Natural killer cell (primary cell): ENCODE measurements at regions not wholly inside any gene's neighbourhood (a gene's known extent, or its start where the extent isn't known, plus 50 kb on each side); places are given as distances from the start of the nearest gene placed in this dataset.

ENCODE experiments used
- ATAC-seq, 3 donors: fragments of 150-1000 bp in 2 of 3; fragments of 200-7000 bp in 1 of 3; cut with Tn5 transposase; 1 replicate in 1 of 3; 2 replicates in 2 of 3; pipeline ENCODE4 v1.10.0; 2021; ENCODE audit warnings: mild to moderate bottlenecking in 2 of 3, moderate library complexity in 2 of 3
- DNase-seq, 2 donors: peaks; one replicate each; pipeline versions ENCODE4 v3.0.0 to v3.0.0-alpha.2; 2013 to 2021; ENCODE audit warnings: mixed read lengths in 1 of 2
- H3K27ac ChIP-seq: one replicate; pipeline ENCODE4 v1.5.1; 2013; ENCODE audit warnings: mild to moderate bottlenecking, low read length
- H3K27me3 ChIP-seq: one replicate; pipeline ENCODE4 v1.6.1; 2013; ENCODE audit warnings: low read length; ENCODE audit not compliant: control insufficient read depth, insufficient read depth
- H3K36me3 ChIP-seq: one replicate; pipeline ENCODE4 v1.6.1; 2013; ENCODE audit warnings: low read length; ENCODE audit not compliant: control insufficient read depth, insufficient read depth
- H3K4me1 ChIP-seq: one replicate; pipeline ENCODE4 v1.6.1; 2013; ENCODE audit warnings: low read length; ENCODE audit not compliant: control insufficient read depth, insufficient read depth
- H3K4me3 ChIP-seq: one replicate; pipeline ENCODE4 v1.5.1; 2013; ENCODE audit warnings: low read length
- H3K9me3 ChIP-seq: one replicate; pipeline ENCODE4 v1.6.1; 2013; ENCODE audit warnings: low read length; ENCODE audit not compliant: control insufficient read depth, insufficient read depth
- H3K27ac Mint-ChIP-seq, 2 donors: one replicate each; pipeline ENCODE4 v1.8.0; 2022; ENCODE audit warnings: mild to moderate bottlenecking in 2 of 2, mixed read lengths in 2 of 2, moderate library complexity in 1 of 2
- H3K27me3 Mint-ChIP-seq, 2 donors: one replicate each; pipeline ENCODE4 v1.8.0; 2022; ENCODE audit warnings: low read depth in 2 of 2, mixed read lengths in 2 of 2
- H3K36me3 Mint-ChIP-seq: one replicate; pipeline ENCODE4 v1.8.0; 2022; ENCODE audit warnings: mixed read lengths
- H3K4me1 Mint-ChIP-seq, 2 donors: one replicate each; pipeline ENCODE4 v1.8.0; 2022; ENCODE audit warnings: mixed read lengths in 2 of 2
- H3K4me3 Mint-ChIP-seq: one replicate; pipeline ENCODE4 v1.8.0; 2022; ENCODE audit warnings: mild to moderate bottlenecking, moderate library complexity, mixed read lengths
- H3K9me3 Mint-ChIP-seq, 2 donors: one replicate each; pipeline ENCODE4 v1.8.0; 2022; ENCODE audit warnings: mixed read lengths in 2 of 2
- WGBS: methylation state at CpG from one replicate; pipeline ENCODE4 v1.1.7; 2013; ENCODE audit warnings: missing lambda C conversion rate; ENCODE audit not compliant: insufficient coverage; 5-methylcytosine and 5-hydroxymethylcytosine counted together
- intact Hi-C: fragments of 100-400 bp; cut with micrococcal nuclease; formaldehyde crosslinking; loops from one replicate; pipeline ENCODE4 v1.14.2; 2022
- TF ChIP-seq, protein P1 (sequence below): fragments of 200-600 bp; IDR thresholded peaks from one replicate; pipeline ENCODE4 v1.8.0; 2022; ENCODE audit warnings: antibody characterized with exemption

DNA sequence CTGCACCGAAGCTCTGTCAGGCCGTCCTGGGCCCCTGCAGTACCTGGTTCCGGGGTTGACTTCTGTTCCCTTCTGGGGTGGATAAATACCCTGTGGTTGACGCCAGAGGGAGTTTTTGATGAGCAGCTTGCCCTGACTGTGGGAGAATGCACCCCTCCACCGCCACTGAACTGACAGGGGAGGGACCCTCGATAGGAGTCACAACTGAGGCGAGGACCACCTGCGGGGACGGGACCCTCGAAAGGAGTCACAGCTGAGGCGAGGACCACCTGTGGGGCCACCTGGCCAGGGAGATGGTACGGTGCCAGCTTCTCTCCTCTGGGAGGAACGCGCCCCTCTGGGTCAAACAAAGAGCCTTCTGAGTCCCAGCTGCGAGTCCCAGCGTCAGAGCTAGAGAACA lies 100.1 kb upstream of the FRMD1 start:
- Histone ChIP-seq H3K27ac (no peak overlapping the region), H3K27me3 (no peaks in the 10 kb centered on the region), H3K4me1 (no peaks in the 10 kb centered on the region), H3K4me3 (no peak overlapping the region), H3K9me3 (no peaks in the 10 kb centered on the region), H3K36me3 (no peaks in the 10 kb centered on the region)
- H3K36me3 Mint-ChIP-seq: no peaks in the 10 kb centered on the region
- H3K9me3 Mint-ChIP-seq: no peaks in the 10 kb centered on the region
- WGBS: 92% methylated on average over 16 of the region's 16 CpGs
- no peak overlapping the region for H3K27ac Mint-ChIP-seq
- TF ChIP-seq, protein P1, sequence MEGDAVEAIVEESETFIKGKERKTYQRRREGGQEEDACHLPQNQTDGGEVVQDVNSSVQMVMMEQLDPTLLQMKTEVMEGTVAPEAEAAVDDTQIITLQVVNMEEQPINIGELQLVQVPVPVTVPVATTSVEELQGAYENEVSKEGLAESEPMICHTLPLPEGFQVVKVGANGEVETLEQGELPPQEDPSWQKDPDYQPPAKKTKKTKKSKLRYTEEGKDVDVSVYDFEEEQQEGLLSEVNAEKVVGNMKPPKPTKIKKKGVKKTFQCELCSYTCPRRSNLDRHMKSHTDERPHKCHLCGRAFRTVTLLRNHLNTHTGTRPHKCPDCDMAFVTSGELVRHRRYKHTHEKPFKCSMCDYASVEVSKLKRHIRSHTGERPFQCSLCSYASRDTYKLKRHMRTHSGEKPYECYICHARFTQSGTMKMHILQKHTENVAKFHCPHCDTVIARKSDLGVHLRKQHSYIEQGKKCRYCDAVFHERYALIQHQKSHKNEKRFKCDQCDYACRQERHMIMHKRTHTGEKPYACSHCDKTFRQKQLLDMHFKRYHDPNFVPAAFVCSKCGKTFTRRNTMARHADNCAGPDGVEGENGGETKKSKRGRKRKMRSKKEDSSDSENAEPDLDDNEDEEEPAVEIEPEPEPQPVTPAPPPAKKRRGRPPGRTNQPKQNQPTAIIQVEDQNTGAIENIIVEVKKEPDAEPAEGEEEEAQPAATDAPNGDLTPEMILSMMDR: no peak
- ATAC-seq (no peak), DNase-seq (no peak)
- H3K4me3 Mint-ChIP-seq: no peak overlapping the region
- intact Hi-C loops: no loop called here
- no peaks in the 10 kb centered on the region for H3K4me1 Mint-ChIP-seq
- H3K27me3 Mint-ChIP-seq: peaks cover 6 to 27% of the 10 kb centered on the region in 2 donors

DNA sequence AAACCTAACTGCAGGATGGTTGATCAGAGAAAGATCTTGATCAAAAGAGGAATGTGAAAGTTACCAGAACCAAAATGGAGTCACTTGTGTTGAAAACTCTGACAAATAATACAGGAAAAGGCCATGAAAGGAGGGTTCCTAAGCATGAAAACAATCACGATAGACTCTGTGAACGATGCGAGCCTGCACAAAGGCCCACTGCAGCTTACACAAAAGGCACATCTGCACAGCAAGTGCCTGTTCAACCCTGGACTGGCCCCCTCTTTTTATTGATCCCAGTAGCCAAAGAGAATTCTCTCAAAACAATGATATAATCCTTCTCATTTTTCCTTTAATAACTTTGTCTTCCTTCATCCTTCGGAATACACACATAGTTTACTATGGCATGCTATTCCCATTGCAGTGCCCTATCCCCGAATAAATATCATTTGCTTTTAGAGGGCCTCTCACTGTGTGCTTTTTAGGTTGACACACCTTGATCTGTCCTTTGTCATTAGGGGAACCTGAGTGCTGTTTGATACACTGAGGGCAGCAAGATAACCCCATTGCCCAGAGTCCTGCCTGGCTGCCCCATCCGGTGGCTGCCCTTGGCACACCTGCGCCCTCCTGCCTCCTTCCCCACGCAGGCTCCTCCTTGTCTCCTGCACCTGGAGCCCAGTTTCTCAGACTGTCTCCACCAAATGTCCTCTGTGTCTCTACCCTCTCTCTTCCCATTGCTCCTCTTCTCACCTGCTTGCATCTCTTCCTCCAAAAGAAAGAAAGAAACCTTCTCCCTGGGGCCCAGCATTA lies 98.3 kb upstream of the FRMD1 start:
- DNase-seq: no peak
- Mint-ChIP-seq H3K36me3 (no peaks in the 10 kb centered on the region), H3K4me3 (no peak overlapping the region), H3K27me3 (peaks cover 9 to 38% of the 10 kb centered on the region in 2 donors), H3K9me3 (no peaks in the 10 kb centered on the region), H3K4me1 (no peaks in the 10 kb centered on the region), H3K27ac (no peak overlapping the region)
- H3K9me3 ChIP-seq: no peaks in the 10 kb centered on the region
- H3K4me1 ChIP-seq: no peaks in the 10 kb centered on the region
- no peaks in the 10 kb centered on the region for H3K36me3 ChIP-seq
- 89% methylated on average over 8 of the region's 8 CpGs for WGBS
- no peak for ATAC-seq
- H3K4me3 ChIP-seq: no peak overlapping the region
- no peaks in the 10 kb centered on the region for H3K27me3 ChIP-seq
- no peak overlapping the region for H3K27ac ChIP-seq
- intact Hi-C loops: no loop called here
- TF ChIP-seq, protein P1: no peak

DNA sequence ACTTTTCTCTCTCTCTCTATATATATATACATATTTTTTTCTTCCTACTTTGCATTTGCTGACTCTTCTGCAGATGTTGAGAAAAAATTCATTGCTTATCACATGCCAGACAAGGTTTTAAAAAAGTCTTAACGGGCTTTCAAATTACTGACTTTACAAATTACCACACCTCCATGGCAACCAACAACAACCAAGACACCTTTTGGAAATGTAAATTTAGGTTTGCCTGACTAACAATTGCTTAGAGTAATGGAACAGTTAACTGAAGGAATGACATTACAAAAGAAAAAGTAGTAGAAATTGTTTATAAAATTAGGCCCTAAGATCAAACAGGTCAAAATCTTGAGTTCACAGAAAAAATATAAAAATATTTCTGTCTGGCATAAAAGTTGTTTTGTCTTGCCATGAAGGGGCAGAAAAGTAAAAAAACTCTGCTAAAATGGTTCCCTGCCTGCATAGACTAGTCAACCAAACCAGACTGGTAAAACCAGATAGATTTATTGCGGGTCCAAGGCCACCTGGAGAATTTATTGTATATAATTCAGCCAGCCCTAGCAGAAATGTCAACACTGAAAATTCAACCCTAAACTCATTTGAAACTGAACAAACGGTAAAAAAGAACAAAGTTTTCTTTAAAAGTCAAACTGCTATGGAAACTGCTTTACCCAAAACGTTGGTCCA lies 92.8 kb upstream of the FRMD1 start:
- H3K27me3 Mint-ChIP-seq: peaks cover 8 to 53% of the 10 kb centered on the region in 2 donors
- TF ChIP-seq, protein P1: no peak
- Histone ChIP-seq H3K36me3 (no peaks in the 10 kb centered on the region), H3K27ac (no peak overlapping the region), H3K9me3 (no peaks in the 10 kb centered on the region), H3K4me1 (no peaks in the 10 kb centered on the region), H3K4me3 (no peak overlapping the region), H3K27me3 (no peaks in the 10 kb centered on the region)
- H3K9me3 Mint-ChIP-seq: no peaks in the 10 kb centered on the region
- H3K36me3 Mint-ChIP-seq: no peaks in the 10 kb centered on the region
- H3K27ac Mint-ChIP-seq: no peak overlapping the region
- DNase-seq: no peak
- WGBS: 51% methylated on average over 3 of the region's 4 CpGs
- H3K4me3 Mint-ChIP-seq: no peak overlapping the region
- peaks cover 0 to 6% of the 10 kb centered on the region in 2 donors for H3K4me1 Mint-ChIP-seq
- intact Hi-C loops: no loop called here
- ATAC-seq: no peak
